ENCODE measurements at regions not wholly inside any gene's neighbourhood (a gene's known extent, or its start where the extent isn't known, plus 50 kb on each side); places are given as distances from the start of the nearest gene placed in this dataset.

DNA sequence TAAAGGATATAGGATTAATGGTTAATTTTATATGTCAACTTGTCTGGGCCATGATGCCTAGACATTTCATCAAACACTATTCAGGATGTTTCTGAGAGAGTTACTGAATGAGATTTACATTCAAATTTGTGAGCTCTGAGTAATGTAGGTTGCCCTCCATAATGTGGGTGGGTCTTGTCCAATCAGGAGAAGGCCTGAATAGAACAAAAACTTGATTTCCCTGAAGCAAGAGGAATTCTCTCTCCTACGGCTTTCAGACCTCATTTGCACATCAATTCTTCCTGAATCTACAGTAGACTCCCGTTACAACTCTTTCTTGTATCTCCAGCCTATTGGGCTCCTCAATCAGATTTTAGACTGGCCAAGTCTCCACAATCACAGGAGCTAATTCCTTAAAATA, 377.9 kb upstream of the PMFBP1 start:
- TF ChIP-seq EZH2 (IDR thresholded peaks at IDR 0.05; ENCODE audit: low read depth, low read length, severe bottlenecking) (no peak), POLR2AphosphoS5 (IDR thresholded peaks at IDR 0.05; ENCODE audit: low read depth, low read length) (no peak), POLR2A (IDR thresholded peaks at IDR 0.05; ENCODE audit: control extremely low read depth in 1 of 2, low read depth in 2 of 2, low read length in 2 of 2) (no peak), TBP (IDR thresholded peaks at IDR 0.05; ENCODE audit: low read depth, low read length) (no peak), MAFK (IDR thresholded peaks at IDR 0.05; ENCODE audit: low read depth, low read length) (no peak), RBBP5 (IDR thresholded peaks at IDR 0.05; ENCODE audit: borderline replicate concordance, low read depth, low read length) (no peak), TAF1 (IDR thresholded peaks at IDR 0.05; ENCODE audit: low read depth, low read length) (no peak)
- TF ChIP-seq, protein P1, sequence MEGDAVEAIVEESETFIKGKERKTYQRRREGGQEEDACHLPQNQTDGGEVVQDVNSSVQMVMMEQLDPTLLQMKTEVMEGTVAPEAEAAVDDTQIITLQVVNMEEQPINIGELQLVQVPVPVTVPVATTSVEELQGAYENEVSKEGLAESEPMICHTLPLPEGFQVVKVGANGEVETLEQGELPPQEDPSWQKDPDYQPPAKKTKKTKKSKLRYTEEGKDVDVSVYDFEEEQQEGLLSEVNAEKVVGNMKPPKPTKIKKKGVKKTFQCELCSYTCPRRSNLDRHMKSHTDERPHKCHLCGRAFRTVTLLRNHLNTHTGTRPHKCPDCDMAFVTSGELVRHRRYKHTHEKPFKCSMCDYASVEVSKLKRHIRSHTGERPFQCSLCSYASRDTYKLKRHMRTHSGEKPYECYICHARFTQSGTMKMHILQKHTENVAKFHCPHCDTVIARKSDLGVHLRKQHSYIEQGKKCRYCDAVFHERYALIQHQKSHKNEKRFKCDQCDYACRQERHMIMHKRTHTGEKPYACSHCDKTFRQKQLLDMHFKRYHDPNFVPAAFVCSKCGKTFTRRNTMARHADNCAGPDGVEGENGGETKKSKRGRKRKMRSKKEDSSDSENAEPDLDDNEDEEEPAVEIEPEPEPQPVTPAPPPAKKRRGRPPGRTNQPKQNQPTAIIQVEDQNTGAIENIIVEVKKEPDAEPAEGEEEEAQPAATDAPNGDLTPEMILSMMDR (IDR thresholded peaks at IDR 0.05; ENCODE audit: control extremely low read depth in 1 of 3, insufficient read depth in 1 of 3, low read depth in 1 of 3, low read length in 3 of 3), result no peak
